ENCODE measurements at regions not wholly inside any gene's neighbourhood (a gene's known extent, or its start where the extent isn't known, plus 50 kb on each side); places are given as distances from the start of the nearest gene placed in this dataset.

DNA sequence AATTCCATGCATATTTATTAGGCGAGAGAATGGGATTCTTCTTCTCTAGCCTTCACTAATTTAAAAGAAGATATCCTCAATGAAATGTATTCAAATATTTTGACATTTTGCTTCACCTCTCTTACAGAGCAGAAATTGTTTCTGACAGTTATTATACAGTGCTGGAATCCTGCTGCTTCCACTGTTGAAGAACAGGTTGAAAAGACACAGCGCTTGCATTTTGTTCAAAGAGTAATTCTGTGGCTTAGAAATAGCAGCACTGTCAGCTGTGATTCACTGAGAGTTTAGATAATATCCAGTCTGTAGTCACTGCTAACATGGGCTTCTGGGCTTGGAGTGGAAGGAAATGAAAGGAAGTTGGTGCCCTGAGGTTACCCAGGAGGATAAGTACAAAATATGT lies 117.1 kb upstream of the FBXL4 start:
- no peak for DNase-seq

DNA sequence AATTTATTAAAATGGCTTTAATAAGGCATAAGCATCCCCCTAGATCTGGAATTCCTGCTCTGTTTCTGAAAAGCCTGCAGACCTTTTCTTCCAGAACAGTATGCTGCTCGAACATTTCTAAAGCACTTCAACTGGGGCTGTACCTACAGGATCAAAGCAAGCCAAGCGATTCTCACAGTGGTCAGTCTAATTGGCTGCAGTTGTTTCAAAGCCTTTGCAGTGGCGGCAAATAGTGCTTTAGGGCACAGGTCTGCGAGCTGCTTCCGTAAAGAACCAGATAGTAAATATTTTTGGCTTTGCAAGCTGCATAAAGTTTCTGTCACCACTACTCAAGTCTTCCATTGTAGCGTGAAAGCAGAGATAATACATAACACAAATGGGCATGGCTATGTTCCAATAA lies 88.9 kb upstream of the FBXL4 start:
- DNase-seq: no peak

DNA sequence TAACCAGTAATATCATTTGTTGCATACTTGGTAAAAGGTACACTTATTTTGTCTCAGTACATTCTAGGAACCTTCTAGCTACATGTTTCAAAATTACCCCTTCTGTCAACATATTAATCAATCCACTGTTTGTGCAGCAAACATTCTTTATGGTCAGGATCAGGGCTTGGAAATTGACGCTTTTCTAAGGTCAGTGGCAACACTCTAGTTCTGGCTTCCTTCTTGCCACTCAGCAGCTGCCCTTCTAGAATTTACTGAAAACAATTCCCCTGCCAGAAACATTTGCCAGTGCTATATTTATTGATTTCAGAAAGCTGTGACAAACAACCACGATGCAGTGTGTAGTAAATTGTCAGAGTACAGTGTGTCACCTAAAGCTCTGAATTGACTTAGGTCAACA lies 84.7 kb upstream of the FBXL4 start:
- no peak for DNase-seq

DNA sequence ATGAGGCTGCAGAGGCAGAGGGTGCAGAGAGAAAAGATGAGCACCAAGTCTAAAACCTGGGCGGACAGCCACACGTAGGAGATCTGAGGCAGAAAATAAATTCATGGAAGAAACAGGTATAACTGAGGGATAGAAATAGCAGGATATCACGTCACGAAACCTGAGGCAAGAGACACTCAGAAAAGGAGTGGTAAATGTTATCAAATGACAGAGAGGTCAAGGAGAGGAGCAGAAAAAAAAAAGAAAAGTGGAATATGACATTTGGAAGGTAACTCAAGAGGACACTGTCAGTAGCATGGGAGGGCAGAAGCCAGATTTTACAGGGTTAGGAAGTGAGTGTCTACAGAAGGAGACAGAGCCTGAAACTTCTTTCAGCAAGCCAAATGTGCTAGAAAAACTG lies 84.2 kb upstream of the FBXL4 start:
- no peak for DNase-seq

DNA sequence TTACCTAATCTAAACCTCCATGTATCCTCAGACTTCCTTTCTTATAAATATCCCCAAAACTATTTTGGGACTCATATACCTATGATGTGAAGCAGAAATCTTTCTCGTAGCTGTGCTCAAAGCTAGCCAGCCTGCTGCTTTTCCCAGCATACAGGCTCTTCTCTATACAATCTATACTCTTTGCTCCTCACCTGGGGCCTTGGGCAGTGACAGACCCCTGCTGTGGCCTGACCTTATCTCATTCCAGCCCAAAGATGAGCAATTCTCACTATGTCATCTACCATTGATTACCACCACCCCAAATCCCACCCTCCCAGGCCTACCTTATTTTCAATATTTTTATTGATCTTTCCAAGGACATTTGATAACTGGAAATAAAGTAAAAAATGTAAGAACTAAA lies 83.2 kb upstream of the FBXL4 start:
- DNase-seq: no peak

DNA sequence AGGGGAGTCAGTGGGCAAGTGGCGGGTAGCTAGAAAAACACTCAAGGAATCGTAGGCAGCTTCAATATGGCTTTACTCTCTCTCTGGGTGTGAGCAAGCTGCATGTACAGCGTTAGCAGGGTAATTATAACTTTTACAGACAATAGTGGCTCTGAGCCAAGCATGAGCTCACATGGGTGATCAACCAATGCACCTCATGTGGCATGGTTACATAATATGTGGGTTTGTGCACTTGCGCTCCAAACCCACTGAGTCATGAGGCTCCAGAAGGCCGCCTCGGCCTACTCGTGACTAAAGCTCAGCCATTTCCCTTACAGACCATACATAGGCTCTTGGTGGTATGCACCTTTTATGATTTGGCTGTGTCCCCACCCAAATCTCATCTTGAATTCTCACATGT lies 78.4 kb upstream of the FBXL4 start:
- DNase-seq: no peak

DNA sequence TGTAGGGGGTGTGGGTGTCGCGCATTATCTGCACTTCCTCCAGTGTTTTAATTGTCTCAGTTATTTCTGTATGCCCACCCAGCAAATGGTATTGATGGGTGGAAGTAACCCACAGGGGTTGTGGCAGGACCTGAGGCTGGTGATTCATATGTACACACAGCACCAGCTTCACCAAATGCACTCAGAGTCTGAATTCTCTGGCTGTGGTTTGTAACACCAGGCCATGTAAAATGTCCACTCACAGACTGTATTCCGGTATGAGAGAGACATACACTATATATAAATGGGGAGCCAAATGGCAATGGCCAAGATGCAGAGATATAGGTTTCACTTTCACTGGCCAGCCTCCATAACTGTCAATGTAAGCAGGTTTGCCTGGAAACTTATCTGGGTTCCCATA lies 76.3 kb upstream of the FBXL4 start:
- DNase-seq: no peak

DNA sequence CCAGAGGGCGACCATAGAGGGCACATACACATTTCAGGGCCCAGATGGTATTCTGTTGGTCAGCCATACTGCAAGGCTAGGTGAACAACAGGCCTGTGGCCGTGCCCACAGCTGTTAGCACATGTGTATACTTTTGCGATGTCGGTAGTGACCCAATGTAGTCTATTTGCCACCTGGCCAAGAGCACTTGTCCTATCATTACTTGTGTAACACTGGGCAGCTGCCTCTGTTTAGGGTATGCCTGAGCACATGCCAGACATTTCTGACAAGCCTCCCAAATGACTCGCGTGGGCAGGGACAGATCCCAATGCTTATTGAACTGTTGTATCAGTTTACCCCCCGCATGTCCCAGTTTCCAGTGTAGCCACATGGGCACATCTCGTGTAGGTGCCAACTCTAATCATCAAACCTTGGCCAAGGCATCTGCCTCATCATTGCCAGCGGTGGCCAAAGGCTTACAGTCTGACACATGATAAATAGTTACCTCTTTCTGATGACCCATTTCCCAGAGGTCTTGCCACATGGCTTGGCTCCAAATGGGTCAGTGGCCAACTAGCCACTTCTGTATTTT lies 74.4 kb upstream of the FBXL4 start:
- no peak for DNase-seq

DNA sequence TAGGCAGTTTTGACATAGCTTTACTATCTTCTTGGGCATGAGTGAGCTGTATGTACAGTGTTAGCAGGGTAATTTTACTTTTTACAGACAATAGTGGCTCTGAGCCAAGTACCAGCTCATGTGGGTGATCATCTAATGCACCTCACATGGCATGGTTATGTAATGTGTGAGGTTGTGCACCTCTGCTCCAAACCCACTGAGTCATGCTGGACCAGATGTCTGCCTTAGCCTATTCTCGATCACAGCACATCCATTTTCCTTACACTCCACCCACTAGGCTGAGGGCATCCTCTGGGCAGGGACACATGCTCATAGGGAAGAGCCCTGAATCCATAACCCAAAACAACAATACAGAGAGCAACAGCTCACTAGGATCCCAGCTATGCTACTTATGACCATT lies 71.6 kb upstream of the FBXL4 start:
- no peak for DNase-seq

DNA sequence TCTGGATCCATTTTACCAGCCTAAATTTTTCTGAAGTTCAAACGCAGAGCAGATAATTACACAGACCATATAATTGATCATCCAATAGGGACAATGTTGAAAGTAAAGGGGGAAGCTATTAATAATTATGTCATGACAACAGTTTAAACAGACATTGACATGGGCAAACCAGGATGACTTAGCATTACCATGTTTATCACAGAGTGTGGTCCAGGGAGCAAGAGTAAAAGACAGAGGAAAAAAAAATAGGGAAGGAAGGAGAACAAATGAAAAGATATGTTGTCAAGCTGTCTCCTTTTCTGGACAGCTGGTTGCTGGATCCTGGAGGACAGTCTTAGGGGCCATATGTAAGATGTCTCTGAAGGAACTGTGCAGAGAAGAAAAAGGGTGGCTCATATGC lies 69.4 kb upstream of the FBXL4 start:
- DNase-seq: no peak

DNA sequence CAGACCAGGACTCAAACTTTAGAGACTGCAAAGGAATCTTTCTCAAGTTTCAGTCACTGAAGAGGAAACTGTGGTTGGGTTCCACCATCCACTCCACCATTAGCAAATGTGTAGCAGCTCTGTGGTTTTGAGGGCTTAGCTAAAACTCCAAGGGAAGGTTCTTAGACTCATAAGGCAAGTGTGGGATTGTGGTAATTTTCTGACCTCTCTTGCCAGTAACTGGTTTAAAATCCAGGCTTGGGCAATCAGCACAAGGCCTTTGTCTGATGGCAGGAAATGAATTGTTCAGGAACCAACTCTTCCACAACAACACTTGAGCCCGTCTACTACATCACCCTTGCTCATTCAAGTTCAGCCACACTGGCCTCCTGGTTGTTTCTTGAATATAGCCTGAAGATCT lies 68.6 kb upstream of the FBXL4 start:
- no peak for DNase-seq

DNA sequence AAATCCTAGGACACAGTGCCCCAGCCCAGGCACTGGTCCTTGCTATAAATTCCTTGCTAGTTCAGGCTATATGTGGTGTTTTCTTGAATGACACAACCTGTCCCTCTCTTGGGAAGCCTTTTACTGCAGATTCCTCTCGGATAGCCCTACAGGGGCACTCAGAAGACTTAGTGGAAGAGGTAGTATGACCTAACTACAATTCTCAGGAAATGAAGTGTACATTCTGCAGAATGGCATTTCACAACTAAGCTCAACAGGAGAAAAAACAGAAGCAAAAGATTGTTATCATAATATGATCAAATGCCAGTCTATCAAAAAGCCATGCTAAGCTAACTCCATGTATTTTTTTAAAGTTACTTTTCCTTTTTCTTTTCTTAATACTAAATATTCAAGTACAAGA lies 66.3 kb upstream of the FBXL4 start:
- DNase-seq: no peak

DNA sequence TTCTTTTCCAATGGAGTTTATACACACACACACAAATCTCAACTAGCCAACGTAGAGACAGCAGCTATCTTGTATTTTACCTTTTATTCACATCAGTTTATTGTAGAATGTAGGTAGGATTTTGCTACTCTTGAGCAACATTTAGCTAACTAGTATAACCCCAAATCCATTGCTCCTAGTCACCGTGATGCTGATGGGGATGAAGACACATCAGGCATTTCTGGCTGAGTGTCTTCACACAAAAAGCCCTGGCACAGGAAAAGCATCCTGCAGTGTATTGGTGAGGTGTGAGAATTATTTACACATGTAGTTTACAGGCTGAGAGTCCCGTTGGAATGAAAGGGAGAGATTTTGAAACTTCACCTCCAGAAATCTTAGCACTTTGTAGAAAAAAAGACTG lies 65.9 kb upstream of the FBXL4 start:
- no peak for DNase-seq

DNA sequence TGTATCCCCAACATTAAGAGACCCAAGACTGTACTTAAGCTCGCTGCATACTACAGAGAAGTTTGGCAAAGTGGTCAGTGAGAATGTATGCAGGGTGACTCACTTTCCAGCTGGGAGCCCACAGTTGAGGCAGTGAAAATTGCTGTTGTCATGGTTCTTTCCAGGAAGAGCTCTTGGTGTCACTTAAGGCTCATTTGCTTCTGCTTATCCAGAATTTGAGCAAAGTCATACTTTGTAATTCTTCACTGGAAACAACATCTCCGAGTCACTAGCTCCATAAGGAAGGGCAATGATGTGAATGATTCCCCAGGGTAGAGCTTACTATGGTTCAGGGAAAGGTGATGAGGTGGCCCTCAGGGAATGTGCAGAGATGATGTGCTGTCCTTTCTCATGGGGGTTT lies 65.4 kb upstream of the FBXL4 start:
- DNase-seq: no peak

DNA sequence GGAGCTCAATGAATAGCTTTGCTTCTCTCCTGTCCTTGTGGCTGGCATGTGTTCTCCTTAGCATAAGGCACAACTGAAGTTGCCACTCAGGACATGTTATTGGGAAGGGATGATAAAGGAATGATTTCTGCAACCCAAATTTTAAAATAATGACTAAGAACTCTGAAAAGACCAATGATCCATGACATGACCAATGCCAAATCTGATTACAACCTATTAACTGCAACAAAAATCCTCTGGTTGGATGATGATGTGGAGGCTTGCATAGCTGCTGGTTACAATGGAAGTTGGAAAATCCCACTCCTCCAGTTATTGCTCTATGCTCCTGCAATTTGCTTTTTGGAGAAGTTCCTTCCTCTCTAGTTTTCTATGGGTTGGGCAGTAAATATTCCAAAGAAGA lies 63.4 kb upstream of the FBXL4 start:
- no peak for DNase-seq

DNA sequence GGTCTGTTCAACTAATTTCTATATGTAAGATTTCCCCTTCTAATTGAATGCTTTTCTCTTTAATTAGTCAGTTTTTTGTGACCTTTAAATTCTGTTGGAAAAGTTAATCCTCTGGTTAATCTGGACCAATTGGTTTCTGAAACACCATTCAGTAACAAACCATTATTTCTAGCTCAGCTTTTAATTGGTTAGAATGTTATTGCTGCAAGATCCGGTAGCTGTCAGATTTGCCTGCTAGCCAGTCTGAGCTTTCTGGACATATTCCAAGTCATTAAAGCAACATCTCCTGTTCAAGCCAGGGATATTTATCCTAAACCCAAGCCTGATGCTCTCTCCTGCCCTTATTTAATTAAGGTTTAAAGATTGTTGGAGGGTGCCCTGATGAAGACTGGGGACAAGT lies 55.1 kb upstream of the FBXL4 start:
- DNase-seq: no peak

DNA sequence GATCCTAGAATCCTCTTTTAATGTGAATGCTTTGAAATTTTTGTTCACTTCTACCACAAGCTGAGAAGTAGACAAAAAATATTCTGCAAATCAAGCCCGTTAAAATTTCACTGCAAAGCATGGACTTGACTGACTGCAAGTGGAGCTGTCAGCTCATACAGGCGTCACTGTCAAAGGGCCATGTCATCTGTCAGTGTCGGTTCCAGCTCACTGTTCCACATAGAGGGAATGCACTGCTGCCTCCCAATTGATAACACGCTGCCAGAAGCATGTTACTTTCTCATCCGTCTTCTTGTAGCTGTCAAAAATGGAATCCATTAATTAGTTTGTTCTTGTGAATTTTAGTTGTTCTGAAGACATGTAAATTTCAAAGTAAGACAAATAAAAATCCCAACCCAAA lies 50.4 kb upstream of the FBXL4 start:
- DNase-seq: no peak
